NCI-H510A (cell line): ENCODE measurements at regions not wholly inside any gene's neighbourhood (a gene's known extent, or its start where the extent isn't known, plus 50 kb on each side); places are given as distances from the start of the nearest gene placed in this dataset.
"Not testable (repeated sequence)": the region's sequence is repeated elsewhere in the genome, so short reads cannot be mapped to it uniquely, and the experiment has no call there.

ENCODE experiments used
- DNase-seq: peaks from one replicate; lab custom pipeline; 2025; lab: John Stamatoyannopoulos, UW

- not testable (repeated sequence) for DNase-seq
Measured at GRCh38 chr5:44756097-44756496, 52.6 kb upstream of the MRPS30 start.

DNA sequence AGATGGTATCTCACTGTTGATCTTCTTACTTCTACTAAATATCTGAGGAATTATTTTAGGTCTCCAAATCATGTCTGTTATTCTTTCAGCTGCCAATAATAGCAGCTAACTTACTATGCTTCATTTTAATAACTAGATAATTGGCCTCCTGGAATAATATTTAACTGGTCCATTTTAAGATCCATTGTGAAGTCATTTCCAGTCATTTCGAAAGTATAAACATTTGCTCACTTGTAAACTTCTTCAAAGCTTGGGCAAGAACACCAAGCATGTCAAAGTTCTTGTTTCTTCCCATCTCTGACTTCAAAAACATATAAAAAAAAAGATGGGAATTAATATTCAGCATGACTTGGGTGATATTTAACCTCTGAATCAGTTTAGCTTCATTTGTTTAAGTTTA lies 61.4 kb upstream of the MRPS30 start:
- no peak for DNase-seq

DNA sequence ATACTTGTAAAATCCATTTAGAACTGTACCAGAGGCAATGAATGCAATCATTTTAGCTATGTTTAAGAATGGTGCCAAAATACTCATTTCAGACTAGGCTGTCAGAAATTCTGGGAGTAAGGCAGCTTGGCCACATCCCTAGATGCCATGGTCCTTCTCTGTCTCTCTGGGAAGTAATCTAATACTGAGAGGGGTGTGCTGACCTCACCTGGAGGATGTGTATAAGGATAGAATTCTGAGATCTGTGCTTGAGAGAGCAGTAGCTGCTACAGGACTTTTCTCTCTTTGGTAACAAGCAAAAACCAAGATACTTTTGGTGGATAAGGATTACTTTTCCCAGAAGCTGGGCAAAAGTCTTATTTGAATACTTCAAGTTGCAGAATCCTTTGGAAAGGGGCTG lies 68.1 kb upstream of the MRPS30 start:
- DNase-seq, result no peak

DNA sequence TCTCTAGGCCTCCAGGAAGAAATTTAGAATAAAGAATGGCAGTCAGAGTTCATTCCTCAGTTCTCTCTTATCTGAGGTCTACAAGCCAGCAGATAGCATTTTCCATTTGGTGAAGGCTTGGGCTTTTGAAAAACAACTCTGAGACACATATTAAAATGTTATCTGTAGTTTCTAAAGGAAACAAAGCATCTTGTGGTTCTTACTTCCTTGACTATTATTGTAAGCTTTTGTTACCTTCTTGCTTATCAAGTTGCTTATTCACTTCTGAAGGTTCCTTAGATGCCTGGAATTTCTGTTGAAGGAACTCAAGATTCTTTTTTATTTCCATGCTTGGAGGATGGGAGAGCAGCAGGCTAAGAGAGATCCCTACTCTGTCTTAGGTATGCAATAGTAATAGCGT lies 79.2 kb upstream of the MRPS30 start:
- no peak for DNase-seq

GRCh38 chr5:44727100-44727499 lies 81.6 kb upstream of the MRPS30 start:
- DNase-seq, result no peak

- DNase-seq, result no peak
Measured at GRCh38 chr5:44719856-44720255, 88.9 kb upstream of the MRPS30 start.

- no peak for DNase-seq
Measured at GRCh38 chr5:44714871-44715561, 93.7 kb upstream of the MRPS30 start.

DNA sequence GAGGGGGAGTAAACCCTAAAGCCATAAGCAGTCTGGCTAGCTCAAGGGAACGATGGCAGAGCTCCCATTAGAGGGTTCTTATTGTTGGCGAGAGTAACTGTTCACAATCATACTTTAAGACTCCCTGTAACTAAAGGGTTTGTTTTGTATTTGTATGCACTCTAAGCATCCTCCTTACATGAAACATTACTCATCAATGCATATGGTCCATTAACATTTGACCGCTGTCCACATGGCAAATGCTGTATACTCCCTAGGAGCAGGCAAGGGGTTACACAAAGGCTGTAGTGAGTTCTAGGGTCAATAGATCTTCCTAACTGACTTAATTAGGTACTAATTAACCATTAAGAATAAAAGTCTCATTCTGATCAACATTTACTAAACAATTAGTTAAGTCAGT lies 95.3 kb upstream of the MRPS30 start:
- no peak for DNase-seq

DNA sequence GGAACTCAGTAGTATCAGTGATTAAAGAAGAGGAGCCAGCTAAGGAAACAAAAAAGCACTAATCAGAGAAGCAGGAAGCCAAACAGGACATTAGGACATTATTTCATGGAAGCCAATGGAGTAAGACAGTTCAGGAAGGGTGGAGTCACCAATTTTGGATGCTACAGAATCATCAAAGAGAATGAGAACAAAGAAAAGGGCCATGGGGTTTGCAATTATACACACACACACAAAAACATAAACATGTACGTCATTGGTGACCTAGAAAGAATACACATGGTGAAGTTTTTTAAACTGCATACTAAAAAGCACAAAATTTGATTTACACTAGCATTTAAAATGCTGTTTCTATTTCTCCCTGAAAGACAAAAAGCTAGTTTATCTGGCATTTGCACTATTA lies 96.8 kb upstream of the MRPS30 start:
- DNase-seq, result no peak

GRCh38 chr5:44708602-44709001 lies 100.1 kb upstream of the MRPS30 start:
- no peak for DNase-seq

DNA sequence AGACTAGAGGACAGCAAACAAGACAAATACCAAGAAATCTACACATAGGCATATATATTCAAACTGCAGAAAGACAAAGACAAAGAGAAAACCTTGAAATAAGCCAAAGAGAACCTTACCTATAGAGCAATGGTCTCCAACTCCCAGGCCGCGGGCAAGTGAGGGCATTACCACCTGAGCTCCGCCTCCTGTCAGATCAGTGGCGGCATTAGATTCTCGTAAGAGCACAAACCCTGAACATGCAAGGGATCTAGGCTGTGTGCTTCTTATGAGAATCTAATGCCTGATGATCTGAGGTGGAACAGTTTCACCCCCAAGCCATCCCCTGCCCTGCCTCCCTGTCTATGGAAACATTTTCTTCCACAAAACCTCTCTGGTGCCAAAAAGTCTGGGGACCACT lies 101.0 kb upstream of the MRPS30 start:
- DNase-seq, result no peak

DNA sequence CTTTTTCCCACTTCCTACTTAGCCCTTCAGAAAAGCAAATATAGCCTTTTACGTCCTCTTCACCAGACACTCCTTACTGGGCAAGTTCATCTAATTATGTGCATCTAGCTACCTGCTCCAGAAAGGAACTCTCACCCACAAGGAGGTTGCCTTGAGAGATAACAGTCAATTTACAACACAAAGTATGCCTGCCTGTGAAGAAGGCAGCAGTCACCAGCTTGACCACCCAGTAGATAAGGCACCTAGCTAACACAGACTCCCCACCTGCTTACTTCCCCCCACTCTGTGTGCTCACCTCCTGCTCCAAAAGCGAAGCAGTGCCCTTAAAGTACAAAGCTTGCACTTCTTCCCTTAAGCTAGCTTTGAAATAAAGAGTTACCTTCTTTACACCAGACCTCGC lies 111.7 kb upstream of the MRPS30 start:
- no peak for DNase-seq

GRCh38 chr5:44695259-44695658 lies 113.5 kb upstream of the MRPS30 start:
- DNase-seq, result no peak

- no peak for DNase-seq
Measured at GRCh38 chr5:44691802-44692201, 116.9 kb upstream of the MRPS30 start.

- DNase-seq, result no peak
Measured at GRCh38 chr5:44681906-44682305, 126.8 kb upstream of the MRPS30 start.

GRCh38 chr5:44679214-44679613 lies 129.5 kb upstream of the MRPS30 start:
- DNase-seq, result no peak

- no peak for DNase-seq
Measured at GRCh38 chr5:44675296-44675695, 133.5 kb upstream of the MRPS30 start.

DNA sequence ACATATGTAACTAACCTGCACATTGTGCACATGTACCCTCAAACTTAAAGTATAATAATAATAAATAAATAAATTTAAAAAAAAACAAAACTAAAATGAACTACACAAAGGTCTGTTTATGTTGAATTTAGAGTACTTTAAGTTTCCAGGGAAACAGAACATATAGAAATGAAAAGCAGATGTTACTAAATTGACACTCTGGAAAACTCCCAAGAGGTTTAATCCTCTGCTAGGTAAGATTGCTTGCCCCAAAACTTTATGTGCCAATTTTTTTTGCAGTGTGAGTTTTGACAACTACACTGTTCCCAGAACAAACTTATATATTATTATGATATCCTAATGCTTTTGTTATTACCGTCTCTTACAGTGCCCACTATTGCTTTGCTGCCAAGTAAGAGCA lies 134.3 kb upstream of the MRPS30 start:
- DNase-seq, result no peak

DNA sequence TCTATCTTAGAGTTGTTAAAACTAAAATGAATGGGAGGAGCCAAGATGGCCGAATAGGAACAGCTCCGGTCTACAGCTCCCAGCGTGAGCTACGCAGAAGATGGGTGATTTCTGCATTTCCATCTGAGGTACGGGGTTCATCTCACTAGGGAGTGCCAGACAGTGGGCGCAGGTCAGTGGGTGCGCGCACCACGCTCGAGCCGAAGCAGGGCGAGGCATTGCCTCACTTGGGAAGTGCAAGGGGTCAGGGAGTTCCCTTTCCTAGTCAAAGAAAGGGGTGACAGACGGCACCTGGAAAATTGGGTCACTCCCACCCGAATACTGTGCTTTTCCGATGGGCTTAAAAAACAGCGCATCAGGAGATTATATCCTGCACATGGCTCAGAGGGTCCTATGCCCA lies 140.3 kb upstream of the MRPS30 start:
- not testable (repeated sequence) for DNase-seq

DNA sequence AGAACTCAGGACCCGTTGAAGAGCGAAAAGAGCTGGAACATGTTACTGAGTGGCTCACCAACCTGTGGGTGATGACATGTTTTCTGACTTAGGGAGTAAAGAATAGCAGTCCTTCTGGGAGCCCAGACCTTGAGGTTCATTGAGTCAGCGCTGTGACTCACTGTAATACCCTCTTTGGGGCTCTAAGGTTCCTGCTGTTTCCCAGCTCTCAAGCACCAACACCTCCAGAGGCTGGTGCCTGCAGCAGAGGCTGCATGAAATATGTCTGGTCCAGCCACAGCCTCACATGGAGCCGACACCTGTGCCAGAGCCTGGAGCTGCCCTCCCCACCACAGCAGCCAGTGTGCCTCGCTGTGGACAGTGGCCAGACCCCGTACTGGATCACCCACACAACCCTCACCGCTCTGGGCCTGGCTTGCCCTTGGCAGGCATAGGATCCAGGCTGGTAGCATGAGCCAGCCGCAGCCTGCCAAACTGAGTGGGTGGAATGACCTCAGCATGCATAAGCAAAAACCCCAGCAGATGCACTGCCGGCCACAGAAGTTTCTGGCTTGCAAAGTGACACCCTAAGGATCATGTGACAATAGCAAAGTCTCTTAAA lies 143.5 kb upstream of the MRPS30 start:
- DNase-seq, result no peak

GRCh38 chr5:44664711-44665100 lies 144.0 kb upstream of the MRPS30 start:
- DNase-seq, result no peak

- peak; percentile 2 for DNase-seq
Measured at GRCh38 chr5:44663991-44664710, 144.6 kb upstream of the MRPS30 start.

GRCh38 chr5:44661851-44662250 lies 146.9 kb upstream of the MRPS30 start:
- DNase-seq, result no peak

GRCh38 chr5:44660251-44660650 lies 148.5 kb upstream of the MRPS30 start:
- no peak for DNase-seq
